GM12875 (cell line): ENCODE measurements at regions not wholly inside any gene's neighbourhood (a gene's known extent, or its start where the extent isn't known, plus 50 kb on each side); places are given as distances from the start of the nearest gene placed in this dataset.

Experiments used
- H3K4me3 ChIP-seq: one replicate; pipeline ENCODE4 v1.5.1; 2011; ENCODE audit warnings: low read depth, low read length, control low read depth
- TF ChIP-seq, protein P1 (sequence below): IDR thresholded peaks from 2 replicates; pipeline ENCODE4 v1.5.1; 2011; ENCODE audit warnings: low read depth, mild to moderate bottlenecking, control low read depth, inconsistent platforms, low read length, moderate library complexity, borderline replicate concordance; ENCODE audit not compliant: insufficient read depth

DNA sequence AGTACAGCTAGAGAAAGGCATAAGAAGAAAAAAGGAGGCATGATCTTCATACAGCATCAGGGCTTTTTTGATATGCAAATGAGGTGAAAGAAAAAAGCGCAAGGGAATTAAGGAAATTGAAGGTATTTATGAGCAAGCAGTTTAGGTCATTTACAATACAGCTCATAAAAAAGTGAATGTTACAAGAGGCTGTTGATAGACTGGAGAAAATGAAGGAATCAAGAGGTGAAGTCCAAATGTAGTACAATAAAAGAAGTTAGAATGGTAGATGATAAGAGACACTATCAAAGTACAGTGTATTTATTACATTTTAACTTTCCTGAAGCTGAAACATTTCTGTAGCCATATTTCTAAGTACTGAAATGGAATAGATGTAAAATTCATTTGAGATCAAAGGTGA is 1349.5 kb downstream of the ADGRL3 start:
- no peak overlapping the region for H3K4me3 ChIP-seq
- TF ChIP-seq, protein P1, sequence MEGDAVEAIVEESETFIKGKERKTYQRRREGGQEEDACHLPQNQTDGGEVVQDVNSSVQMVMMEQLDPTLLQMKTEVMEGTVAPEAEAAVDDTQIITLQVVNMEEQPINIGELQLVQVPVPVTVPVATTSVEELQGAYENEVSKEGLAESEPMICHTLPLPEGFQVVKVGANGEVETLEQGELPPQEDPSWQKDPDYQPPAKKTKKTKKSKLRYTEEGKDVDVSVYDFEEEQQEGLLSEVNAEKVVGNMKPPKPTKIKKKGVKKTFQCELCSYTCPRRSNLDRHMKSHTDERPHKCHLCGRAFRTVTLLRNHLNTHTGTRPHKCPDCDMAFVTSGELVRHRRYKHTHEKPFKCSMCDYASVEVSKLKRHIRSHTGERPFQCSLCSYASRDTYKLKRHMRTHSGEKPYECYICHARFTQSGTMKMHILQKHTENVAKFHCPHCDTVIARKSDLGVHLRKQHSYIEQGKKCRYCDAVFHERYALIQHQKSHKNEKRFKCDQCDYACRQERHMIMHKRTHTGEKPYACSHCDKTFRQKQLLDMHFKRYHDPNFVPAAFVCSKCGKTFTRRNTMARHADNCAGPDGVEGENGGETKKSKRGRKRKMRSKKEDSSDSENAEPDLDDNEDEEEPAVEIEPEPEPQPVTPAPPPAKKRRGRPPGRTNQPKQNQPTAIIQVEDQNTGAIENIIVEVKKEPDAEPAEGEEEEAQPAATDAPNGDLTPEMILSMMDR = no peak

DNA sequence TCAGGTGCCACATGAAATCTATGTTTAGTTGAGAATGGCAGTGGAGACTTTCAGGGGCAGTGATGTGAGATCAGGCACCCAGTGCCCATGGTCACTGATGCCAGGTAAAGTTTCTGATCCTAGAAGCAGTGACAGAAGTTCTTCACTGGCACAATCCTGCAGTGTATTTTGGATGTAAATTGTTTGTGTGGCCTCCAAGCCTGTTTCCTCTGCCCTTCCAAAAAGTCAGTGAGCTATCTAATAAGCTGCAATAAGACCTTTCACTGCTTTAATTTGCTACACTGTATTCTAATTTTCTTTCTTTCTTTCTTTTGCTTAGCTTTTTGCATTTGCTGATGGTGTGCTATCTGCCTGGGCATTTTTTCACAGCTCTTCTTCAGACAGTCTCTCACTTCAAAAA is 1348.6 kb downstream of the ADGRL3 start:
- TF ChIP-seq, protein P1 = no peak
- no peak overlapping the region for H3K4me3 ChIP-seq

DNA sequence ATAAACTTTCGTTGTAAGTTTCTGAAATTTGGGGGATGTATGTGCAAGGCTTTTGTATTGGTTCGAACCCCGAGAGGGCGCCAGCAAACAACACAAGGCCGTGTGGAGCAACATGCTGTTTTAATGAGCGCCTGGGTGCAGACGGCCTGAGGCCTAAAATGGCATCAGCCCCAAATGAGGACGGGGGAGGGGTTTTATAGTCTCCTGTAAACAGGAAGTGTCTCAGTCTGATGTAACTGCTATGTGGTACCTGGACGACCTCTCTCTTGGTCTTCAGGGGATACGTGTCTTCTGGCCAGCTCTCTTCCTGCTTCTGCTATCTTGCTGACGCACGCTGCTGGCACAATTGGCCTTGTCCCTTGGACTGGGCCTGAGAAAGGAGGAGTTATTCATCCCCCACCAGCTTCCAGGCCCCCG is 1348.0 kb downstream of the ADGRL3 start:
- H3K4me3 ChIP-seq = no peak overlapping the region
- TF ChIP-seq, protein P1 = no peak

DNA sequence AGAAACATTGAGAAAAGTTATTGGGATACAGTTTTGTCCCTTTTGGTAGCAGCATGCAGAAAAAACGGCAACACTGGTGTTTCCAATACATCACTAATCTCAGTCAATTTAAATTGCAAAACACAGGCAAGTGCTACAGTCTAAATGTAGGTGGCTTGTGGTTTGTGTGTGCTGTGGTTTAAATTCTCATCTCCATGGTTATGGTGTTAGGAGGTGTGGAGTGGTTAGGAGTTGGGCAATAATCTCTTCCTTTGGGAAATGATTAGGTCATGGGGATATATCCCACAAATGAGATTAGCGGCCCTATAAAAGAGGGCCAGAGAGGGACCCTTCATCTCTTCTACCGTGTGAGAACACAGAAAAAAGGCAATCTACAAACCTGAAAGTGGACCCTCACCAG is 1344.3 kb downstream of the ADGRL3 start:
- H3K4me3 ChIP-seq = no peak overlapping the region
- TF ChIP-seq, protein P1 = no peak

DNA sequence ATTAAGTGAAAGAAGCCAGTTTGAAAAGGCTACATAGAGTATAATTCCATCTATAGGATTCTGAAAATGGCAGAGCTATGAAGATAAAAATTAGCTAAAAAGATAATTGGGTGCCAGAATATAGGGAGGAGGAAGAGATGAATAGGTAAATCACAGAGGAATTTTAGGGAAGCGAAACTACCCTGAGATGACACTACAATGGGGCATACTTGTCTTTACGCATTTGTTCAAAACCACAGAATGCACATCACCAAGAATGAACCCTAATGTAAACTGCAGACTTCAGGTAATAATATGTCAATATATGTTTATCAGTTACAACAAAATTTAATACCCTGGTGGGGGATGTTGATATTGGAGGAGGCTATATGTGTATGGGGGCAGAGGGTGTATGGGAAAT is 1342.9 kb downstream of the ADGRL3 start:
- TF ChIP-seq, protein P1 = no peak
- H3K4me3 ChIP-seq = no peak overlapping the region

DNA sequence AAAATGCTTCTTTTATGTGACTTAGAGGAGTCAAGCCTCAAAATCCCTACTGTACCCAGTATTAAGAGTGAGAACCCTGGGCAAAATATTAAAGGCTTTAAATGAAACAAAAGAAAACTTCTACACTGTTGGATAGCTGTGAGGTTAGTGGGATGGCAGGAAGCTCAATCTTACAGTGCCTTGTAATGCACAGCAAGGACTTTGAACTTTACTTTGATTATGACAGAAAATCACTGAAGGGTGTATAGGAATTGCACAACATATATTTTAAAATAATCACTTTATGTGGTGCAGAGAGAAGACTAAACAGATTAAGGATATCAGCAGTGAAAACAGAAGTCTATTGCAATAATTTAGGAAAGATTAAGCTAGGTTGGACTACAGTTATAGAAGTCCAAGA is 1333.4 kb downstream of the ADGRL3 start:
- H3K4me3 ChIP-seq = no peak overlapping the region

DNA sequence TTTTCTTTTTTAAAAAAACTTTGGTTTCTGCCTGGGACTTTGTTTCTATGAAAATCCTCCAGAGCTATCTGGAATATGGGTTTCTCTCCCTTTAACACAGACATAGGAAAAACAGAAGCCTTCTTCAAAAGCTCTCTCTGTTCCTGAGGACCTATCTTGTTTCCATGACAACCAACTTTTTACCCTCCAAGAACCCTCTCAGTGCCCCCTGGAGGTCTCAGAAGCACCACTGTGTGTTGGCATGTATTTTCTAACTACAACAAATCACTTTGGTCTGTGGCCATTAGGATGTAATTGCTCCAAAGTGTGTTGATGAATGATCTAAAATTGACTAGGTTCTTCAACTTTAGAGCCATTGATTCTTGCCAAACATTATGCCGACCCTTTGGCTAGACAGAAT is 1331.6 kb downstream of the ADGRL3 start:
- TF ChIP-seq, protein P1 = no peak
- H3K4me3 ChIP-seq = no peak overlapping the region

More for the DNA sequence above, 1333.4 kb downstream of the ADGRL3 start:
- TF ChIP-seq, protein P1 = no peak
